ENCODE measurements at regions not wholly inside any gene's neighbourhood (a gene's known extent, or its start where the extent isn't known, plus 50 kb on each side); places are given as distances from the start of the nearest gene placed in this dataset.

DNA sequence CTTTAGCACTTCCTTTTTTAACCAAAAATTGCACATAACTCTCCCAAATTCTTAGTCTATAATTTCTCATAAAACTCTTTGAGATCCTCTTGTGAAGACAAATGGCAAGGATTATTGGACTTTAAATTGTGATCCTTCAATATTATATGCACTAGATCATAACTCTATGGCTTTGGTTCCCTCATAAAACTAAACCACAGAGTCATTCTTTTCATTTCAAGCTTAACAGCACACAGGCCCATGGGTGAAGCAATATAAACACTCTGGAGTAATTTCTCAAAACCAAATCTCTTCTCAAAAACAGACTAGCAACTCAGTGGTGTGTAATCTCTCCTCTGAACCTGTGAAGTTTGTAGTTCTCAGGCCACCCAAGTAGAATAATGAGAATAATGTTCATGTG, 171.0 kb upstream of the NECTIN3 start:
- intact Hi-C loops (cut with micrococcal nuclease): no loop called here
- Histone ChIP-seq H3K27me3 (ENCODE audit: control insufficient read depth in 2 of 2, insufficient read depth in 2 of 2, low read length in 2 of 2) (no peaks in the 10 kb centered on the region), H3K36me3 (ENCODE audit: control insufficient read depth in 2 of 3, insufficient read depth in 3 of 3, low read length in 3 of 3) (no peaks in the 10 kb centered on the region), H3K4me1 (ENCODE audit: control insufficient read depth in 2 of 2, insufficient read depth in 2 of 2, low read length in 2 of 2) (no peaks in the 10 kb centered on the region), H3K27ac (ENCODE audit: low read depth, low read length) (no peak overlapping the region), H3K9me3 (ENCODE audit: control insufficient read depth in 2 of 3, low read length in 3 of 3) (no peaks in the 10 kb centered on the region), H3K4me3 (ENCODE audit: low read length) (no peak overlapping the region)
- no peak for ATAC-seq
- H3K4me3 Mint-ChIP-seq: no peak overlapping the region
- no peak overlapping the region for H3K27ac Mint-ChIP-seq
- no peaks in the 10 kb centered on the region for H3K36me3 Mint-ChIP-seq
- ChIA-PET CTCF (no interaction called here), POLR2A (no interaction called here)
- no peak for DNase-seq
- peaks cover 0 to 3% (median 0%) of the 10 kb centered on the region in 11 donors for H3K9me3 Mint-ChIP-seq
- peaks cover 4 to 14% (median 5%) of the 10 kb centered on the region in 5 donors for H3K27me3 Mint-ChIP-seq
- no peaks in the 10 kb centered on the region for H3K4me1 Mint-ChIP-seq

DNA sequence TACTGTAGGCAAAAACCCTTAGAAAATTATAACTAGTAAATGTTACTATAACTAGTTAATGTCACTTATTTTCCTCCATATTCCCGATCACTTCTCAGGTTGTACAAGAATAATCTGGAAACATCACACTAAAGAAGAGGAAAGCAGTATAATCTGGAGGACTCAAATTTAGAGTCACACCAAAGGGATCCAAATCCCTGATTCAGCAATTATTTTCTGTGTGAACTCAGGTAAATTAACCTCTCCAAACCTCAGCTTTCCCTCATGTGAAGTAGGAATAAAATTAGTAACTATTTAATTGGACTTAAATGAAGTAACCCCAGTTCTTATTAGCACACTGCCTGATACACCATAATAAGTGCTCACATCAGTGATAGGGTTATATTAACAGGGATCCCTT, 170.1 kb upstream of the NECTIN3 start:
- no peak overlapping the region for H3K4me3 Mint-ChIP-seq
- Histone ChIP-seq H3K9me3 (ENCODE audit: control insufficient read depth in 2 of 3, low read length in 3 of 3) (no peaks in the 10 kb centered on the region), H3K4me3 (ENCODE audit: low read length) (no peak overlapping the region), H3K36me3 (ENCODE audit: control insufficient read depth in 2 of 3, insufficient read depth in 3 of 3, low read length in 3 of 3) (no peaks in the 10 kb centered on the region), H3K27me3 (ENCODE audit: control insufficient read depth in 2 of 2, insufficient read depth in 2 of 2, low read length in 2 of 2) (no peaks in the 10 kb centered on the region), H3K27ac (ENCODE audit: low read depth, low read length) (no peak overlapping the region), H3K4me1 (ENCODE audit: control insufficient read depth in 2 of 2, insufficient read depth in 2 of 2, low read length in 2 of 2) (no peaks in the 10 kb centered on the region)
- no peaks in the 10 kb centered on the region for H3K36me3 Mint-ChIP-seq
- CTCF ChIA-PET: no interaction called here
- intact Hi-C loops (cut with micrococcal nuclease): no loop called here
- H3K9me3 Mint-ChIP-seq: peaks cover 0 to 3% (median 0%) of the 10 kb centered on the region in 11 donors
- peaks cover 3 to 14% (median 4%) of the 10 kb centered on the region in 5 donors for H3K27me3 Mint-ChIP-seq
- no peak for ATAC-seq
- POLR2A ChIA-PET: no interaction called here
- H3K27ac Mint-ChIP-seq: no peak overlapping the region
- no peak for DNase-seq
- no peaks in the 10 kb centered on the region for H3K4me1 Mint-ChIP-seq

DNA sequence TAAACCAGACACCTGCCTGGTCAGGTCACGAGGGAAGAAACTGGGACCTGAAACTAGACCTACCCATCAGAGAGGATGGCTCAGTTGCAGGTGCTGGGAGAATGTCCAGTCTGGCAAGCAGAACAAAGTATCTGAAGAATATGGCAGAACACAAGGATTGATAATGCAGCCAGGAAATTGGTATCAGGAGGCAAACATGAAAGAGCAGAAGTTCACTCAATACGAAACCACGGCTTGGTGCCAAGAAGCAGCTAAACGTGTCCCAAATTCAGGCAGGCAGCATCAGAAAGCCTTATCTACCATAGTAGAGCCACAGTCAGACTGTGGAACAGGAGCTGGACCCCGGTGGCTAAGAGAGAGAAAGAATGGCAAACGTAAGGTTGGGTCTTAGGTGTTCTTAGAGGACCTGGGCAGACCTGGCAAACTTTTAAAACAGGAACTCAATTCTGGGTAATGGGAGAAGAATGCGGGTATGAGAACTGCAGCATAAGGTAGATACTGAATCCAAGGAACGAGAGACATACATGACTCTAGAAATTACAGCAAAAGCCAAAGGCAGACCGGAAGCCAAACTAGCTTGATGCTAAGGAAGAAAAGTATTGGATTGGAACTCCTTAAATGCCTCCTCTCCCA, 169.0 kb upstream of the NECTIN3 start:
- Mint-ChIP-seq H3K4me1 (no peaks in the 10 kb centered on the region), H3K4me3 (no peak overlapping the region), H3K36me3 (no peaks in the 10 kb centered on the region), H3K9me3 (peaks cover 0 to 3% (median 0%) of the 10 kb centered on the region in 11 donors), H3K27me3 (peaks cover 0 to 10% (median 7%) of the 10 kb centered on the region in 5 donors), H3K27ac (no peak overlapping the region)
- H3K36me3 ChIP-seq (ENCODE audit: control insufficient read depth in 2 of 3, insufficient read depth in 3 of 3, low read length in 3 of 3): no peaks in the 10 kb centered on the region
- no peaks in the 10 kb centered on the region for H3K27me3 ChIP-seq (ENCODE audit: control insufficient read depth in 2 of 2, insufficient read depth in 2 of 2, low read length in 2 of 2)
- no peak overlapping the region for H3K4me3 ChIP-seq (ENCODE audit: low read length)
- no peaks in the 10 kb centered on the region for H3K4me1 ChIP-seq (ENCODE audit: control insufficient read depth in 2 of 2, insufficient read depth in 2 of 2, low read length in 2 of 2)
- H3K9me3 ChIP-seq (ENCODE audit: control insufficient read depth in 2 of 3, low read length in 3 of 3): no peaks in the 10 kb centered on the region
- ChIA-PET CTCF (no interaction called here), POLR2A (no interaction called here)
- DNase-seq: no peak
- no peak overlapping the region for H3K27ac ChIP-seq (ENCODE audit: low read depth, low read length)
- intact Hi-C loops (cut with micrococcal nuclease): no loop called here
- ATAC-seq: no peak

DNA sequence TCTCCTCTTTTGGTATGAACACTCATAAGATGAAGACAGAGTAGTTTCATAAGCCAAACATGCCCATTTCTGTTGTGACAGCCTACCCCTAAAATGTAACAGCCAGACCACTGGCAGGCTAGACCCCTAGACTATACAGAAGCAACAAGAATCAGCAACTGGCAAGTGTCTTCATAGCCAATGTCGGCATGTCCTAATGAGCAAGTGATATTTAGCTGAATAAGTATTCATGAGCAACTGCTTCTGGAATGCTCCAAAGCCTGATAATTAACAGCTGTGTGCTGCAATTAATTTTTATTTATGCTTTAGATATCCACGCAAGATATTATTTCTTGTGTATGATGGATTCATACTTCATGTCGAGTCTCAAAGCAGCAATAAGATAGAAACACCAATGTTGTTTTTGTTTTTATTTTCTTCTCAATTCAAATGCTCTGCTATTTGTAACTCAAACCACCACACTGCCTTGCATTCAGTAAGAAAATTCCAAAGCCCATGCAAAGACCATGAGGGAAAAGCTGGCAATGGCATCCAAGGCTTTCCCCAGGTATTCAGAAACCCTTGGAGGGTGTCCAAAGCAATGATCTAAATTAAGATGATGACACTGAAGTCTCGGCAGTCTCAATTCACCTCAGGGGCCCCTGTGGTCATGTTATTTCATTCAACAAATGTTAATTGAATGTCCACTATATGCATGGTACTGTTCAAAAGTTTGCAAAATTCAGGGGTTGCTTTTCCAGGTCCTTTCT, 167.7 kb upstream of the NECTIN3 start:
- no peaks in the 10 kb centered on the region for H3K4me1 Mint-ChIP-seq
- H3K27me3 ChIP-seq (ENCODE audit: control insufficient read depth in 2 of 2, insufficient read depth in 2 of 2, low read length in 2 of 2): no peaks in the 10 kb centered on the region
- no peak overlapping the region for H3K4me3 ChIP-seq (ENCODE audit: low read length)
- no peak overlapping the region for H3K27ac ChIP-seq (ENCODE audit: low read depth, low read length)
- no peak overlapping the region for H3K4me3 Mint-ChIP-seq
- no peaks in the 10 kb centered on the region for H3K36me3 ChIP-seq (ENCODE audit: control insufficient read depth in 2 of 3, insufficient read depth in 3 of 3, low read length in 3 of 3)
- POLR2A ChIA-PET: no interaction called here
- no peaks in the 10 kb centered on the region for H3K36me3 Mint-ChIP-seq
- H3K27ac Mint-ChIP-seq: no peak overlapping the region
- intact Hi-C loops (cut with micrococcal nuclease): no loop called here
- H3K9me3 Mint-ChIP-seq: peaks cover 0 to 1% (median 0%) of the 10 kb centered on the region in 11 donors
- H3K27me3 Mint-ChIP-seq: peaks cover 0 to 6% (median 4%) of the 10 kb centered on the region in 5 donors
- no peaks in the 10 kb centered on the region for H3K9me3 ChIP-seq (ENCODE audit: control insufficient read depth in 2 of 3, low read length in 3 of 3)
- H3K4me1 ChIP-seq (ENCODE audit: control insufficient read depth in 2 of 2, insufficient read depth in 2 of 2, low read length in 2 of 2): no peaks in the 10 kb centered on the region
- CTCF ChIA-PET: no interaction called here
- no peak for ATAC-seq
- DNase-seq: no peak

DNA sequence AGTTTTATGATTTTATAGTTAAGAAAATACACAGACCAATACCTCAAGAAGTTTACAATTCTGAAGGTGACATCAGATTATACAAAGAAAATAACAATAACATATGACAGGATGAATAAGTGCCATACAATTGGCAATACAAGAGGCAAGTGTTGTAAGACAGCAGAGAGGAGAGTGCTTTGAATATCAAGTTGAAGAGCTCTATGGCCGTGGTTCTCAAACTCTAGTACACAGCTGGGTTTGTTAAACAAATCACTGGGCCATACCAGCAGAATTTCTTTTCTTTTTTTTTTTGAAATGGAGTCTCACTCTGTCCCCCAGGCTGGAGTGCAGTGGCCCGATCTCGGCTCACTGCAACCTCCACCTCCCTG, 167.1 kb upstream of the NECTIN3 start:
- Histone ChIP-seq H3K27me3 (ENCODE audit: control insufficient read depth in 2 of 2, insufficient read depth in 2 of 2, low read length in 2 of 2) (no peaks in the 10 kb centered on the region), H3K36me3 (ENCODE audit: control insufficient read depth in 2 of 3, insufficient read depth in 3 of 3, low read length in 3 of 3) (no peaks in the 10 kb centered on the region), H3K27ac (ENCODE audit: low read depth, low read length) (no peak overlapping the region), H3K4me3 (ENCODE audit: low read length) (no peak overlapping the region), H3K4me1 (ENCODE audit: control insufficient read depth in 2 of 2, insufficient read depth in 2 of 2, low read length in 2 of 2) (no peaks in the 10 kb centered on the region), H3K9me3 (ENCODE audit: control insufficient read depth in 2 of 3, low read length in 3 of 3) (no peaks in the 10 kb centered on the region)
- no peak overlapping the region for H3K27ac Mint-ChIP-seq
- intact Hi-C loops (cut with micrococcal nuclease): no loop called here
- H3K36me3 Mint-ChIP-seq: no peaks in the 10 kb centered on the region
- peaks cover 0 to 1% (median 0%) of the 10 kb centered on the region in 11 donors for H3K9me3 Mint-ChIP-seq
- ATAC-seq (no peak), DNase-seq (no peak)
- no peaks in the 10 kb centered on the region for H3K4me1 Mint-ChIP-seq
- ChIA-PET POLR2A (no interaction called here), CTCF (no interaction called here)
- H3K4me3 Mint-ChIP-seq: no peak overlapping the region
- peaks cover 0 to 5% (median 4%) of the 10 kb centered on the region in 5 donors for H3K27me3 Mint-ChIP-seq

DNA sequence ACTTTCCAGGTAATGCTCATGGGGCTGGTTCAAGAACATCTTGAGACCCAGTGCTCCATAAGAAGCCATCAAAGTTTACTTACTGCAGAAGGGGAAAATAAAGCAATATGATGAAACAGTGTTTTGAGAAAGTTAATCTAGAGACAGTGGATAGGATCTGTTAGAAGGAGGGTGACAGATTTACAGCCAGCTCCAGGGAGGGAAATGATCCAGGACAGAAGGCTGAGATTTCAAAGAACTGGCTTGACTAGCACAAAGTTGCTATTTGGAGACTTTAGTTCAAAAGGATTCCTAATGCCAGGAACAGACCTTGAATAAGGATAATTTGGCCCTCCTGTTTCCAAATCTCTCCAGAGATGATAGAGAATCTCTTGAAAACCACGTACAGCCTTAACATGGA, 166.5 kb upstream of the NECTIN3 start:
- intact Hi-C loops (cut with micrococcal nuclease): no loop called here
- CTCF ChIA-PET: no interaction called here
- Histone ChIP-seq H3K27ac (ENCODE audit: low read depth, low read length) (no peak overlapping the region), H3K9me3 (ENCODE audit: control insufficient read depth in 2 of 3, low read length in 3 of 3) (no peaks in the 10 kb centered on the region), H3K36me3 (ENCODE audit: control insufficient read depth in 2 of 3, insufficient read depth in 3 of 3, low read length in 3 of 3) (no peaks in the 10 kb centered on the region), H3K4me3 (ENCODE audit: low read length) (no peak overlapping the region), H3K27me3 (ENCODE audit: control insufficient read depth in 2 of 2, insufficient read depth in 2 of 2, low read length in 2 of 2) (no peaks in the 10 kb centered on the region), H3K4me1 (ENCODE audit: control insufficient read depth in 2 of 2, insufficient read depth in 2 of 2, low read length in 2 of 2) (no peaks in the 10 kb centered on the region)
- no peak overlapping the region for H3K27ac Mint-ChIP-seq
- DNase-seq (no peak), ATAC-seq (no peak)
- no peaks in the 10 kb centered on the region for H3K4me1 Mint-ChIP-seq
- POLR2A ChIA-PET: no interaction called here
- H3K4me3 Mint-ChIP-seq: no peak overlapping the region
- no peaks in the 10 kb centered on the region for H3K36me3 Mint-ChIP-seq
- peaks cover 0 to 1% (median 0%) of the 10 kb centered on the region in 11 donors for H3K9me3 Mint-ChIP-seq
- H3K27me3 Mint-ChIP-seq: peaks cover 0 to 5% (median 4%) of the 10 kb centered on the region in 5 donors

DNA sequence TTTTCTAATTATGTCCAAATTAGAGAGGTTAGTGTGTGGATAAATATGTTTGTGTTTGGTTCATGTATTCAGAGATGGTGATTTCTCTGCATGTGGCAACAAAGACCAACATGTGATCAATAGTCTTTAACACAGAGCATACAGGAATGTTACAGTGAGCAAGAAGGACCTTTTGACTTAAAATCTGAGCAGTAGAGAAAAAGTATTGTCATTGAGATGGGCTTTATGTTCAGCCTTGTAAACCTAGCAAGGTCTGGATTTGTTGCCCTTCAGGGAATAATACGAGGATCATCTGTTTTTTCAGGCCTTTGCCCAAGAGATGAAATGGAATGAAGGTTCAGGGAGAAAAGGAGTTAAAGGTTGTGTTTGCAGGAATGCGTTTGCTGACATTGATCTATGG, 161.8 kb upstream of the NECTIN3 start:
- no peaks in the 10 kb centered on the region for H3K36me3 ChIP-seq (ENCODE audit: control insufficient read depth in 2 of 3, insufficient read depth in 3 of 3, low read length in 3 of 3)
- POLR2A ChIA-PET: no interaction called here
- no peaks in the 10 kb centered on the region for H3K36me3 Mint-ChIP-seq
- ATAC-seq (no peak), DNase-seq (no peak)
- no peaks in the 10 kb centered on the region for H3K27me3 ChIP-seq (ENCODE audit: control insufficient read depth in 2 of 2, insufficient read depth in 2 of 2, low read length in 2 of 2)
- H3K4me1 ChIP-seq (ENCODE audit: control insufficient read depth in 2 of 2, insufficient read depth in 2 of 2, low read length in 2 of 2): no peaks in the 10 kb centered on the region
- no peaks in the 10 kb centered on the region for H3K9me3 ChIP-seq (ENCODE audit: control insufficient read depth in 2 of 3, low read length in 3 of 3)
- H3K27ac ChIP-seq (ENCODE audit: low read depth, low read length): no peak overlapping the region
- H3K9me3 Mint-ChIP-seq: peaks cover 0 to 7% (median 0%) of the 10 kb centered on the region in 11 donors
- H3K27ac Mint-ChIP-seq: no peak overlapping the region
- peaks cover 0 to 4% (median 0%) of the 10 kb centered on the region in 5 donors for H3K27me3 Mint-ChIP-seq
- no peak overlapping the region for H3K4me3 ChIP-seq (ENCODE audit: low read length)
- intact Hi-C loops (cut with micrococcal nuclease): no loop called here
- CTCF ChIA-PET: no interaction called here
- no peaks in the 10 kb centered on the region for H3K4me1 Mint-ChIP-seq
- H3K4me3 Mint-ChIP-seq: no peak overlapping the region

All from naive thymus-derived CD4-positive, alpha-beta T cell (primary cell).